Bronchial epithelial cell (primary cell): ENCODE measurements at regions not wholly inside any gene's neighbourhood (a gene's known extent, or its start where the extent isn't known, plus 50 kb on each side); places are given as distances from the start of the nearest gene placed in this dataset.

Source experiments
- DNase-seq: peaks from one replicate; pipeline ENCODE4 v3.0.0-alpha.2; 2010; ENCODE audit warnings: low read depth
- FAIRE-seq: peaks from 2 replicates; lab custom pipeline; 2011; peaks lifted over from hg19 to GRCh38; lab: Jason Lieb, UNC
- H3K27me3 ChIP-seq: 2 replicates; pipeline ENCODE4 v1.5.1; 2011; ENCODE audit warnings: low read length; ENCODE audit not compliant: control insufficient read depth, insufficient read depth
- H3K36me3 ChIP-seq: 2 replicates; pipeline ENCODE4 v1.5.1; 2011; ENCODE audit warnings: low read length; ENCODE audit not compliant: control insufficient read depth, insufficient read depth
- H3K4me3 ChIP-seq: 2 replicates; pipeline ENCODE4 v1.5.1; 2011; ENCODE audit warnings: mild to moderate bottlenecking, low read depth, low read length, control low read depth
- TF ChIP-seq, protein P1 (sequence below): IDR thresholded peaks from 2 replicates; pipeline ENCODE4 v1.5.1; 2011; ENCODE audit warnings: mild to moderate bottlenecking, moderate library complexity, low read length, control low read depth, inconsistent platforms; ENCODE audit not compliant: insufficient read depth, severe bottlenecking

DNA sequence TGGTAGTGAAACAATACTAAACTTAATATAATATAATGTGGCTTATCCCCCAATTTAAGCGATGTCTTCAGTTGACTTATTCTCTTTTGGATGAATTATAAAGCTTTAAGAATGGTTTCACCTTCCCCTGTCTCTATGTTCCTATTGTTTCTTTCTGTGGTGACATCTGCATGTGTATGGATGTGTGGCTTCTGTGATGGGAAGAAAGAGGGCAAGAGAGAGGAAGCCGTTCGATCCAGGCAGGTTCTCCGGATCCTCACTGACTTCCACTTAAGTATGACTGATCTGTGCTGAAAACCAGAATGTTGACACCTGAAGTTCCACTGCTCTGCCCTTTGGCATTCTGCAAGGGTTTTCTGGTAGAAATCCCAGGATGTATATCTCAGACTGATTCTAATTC is 1150.8 kb downstream of the STPG2 start:
- FAIRE-seq = no peak
- TF ChIP-seq, protein P1, sequence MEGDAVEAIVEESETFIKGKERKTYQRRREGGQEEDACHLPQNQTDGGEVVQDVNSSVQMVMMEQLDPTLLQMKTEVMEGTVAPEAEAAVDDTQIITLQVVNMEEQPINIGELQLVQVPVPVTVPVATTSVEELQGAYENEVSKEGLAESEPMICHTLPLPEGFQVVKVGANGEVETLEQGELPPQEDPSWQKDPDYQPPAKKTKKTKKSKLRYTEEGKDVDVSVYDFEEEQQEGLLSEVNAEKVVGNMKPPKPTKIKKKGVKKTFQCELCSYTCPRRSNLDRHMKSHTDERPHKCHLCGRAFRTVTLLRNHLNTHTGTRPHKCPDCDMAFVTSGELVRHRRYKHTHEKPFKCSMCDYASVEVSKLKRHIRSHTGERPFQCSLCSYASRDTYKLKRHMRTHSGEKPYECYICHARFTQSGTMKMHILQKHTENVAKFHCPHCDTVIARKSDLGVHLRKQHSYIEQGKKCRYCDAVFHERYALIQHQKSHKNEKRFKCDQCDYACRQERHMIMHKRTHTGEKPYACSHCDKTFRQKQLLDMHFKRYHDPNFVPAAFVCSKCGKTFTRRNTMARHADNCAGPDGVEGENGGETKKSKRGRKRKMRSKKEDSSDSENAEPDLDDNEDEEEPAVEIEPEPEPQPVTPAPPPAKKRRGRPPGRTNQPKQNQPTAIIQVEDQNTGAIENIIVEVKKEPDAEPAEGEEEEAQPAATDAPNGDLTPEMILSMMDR = no peak
- no peak for DNase-seq
- Histone ChIP-seq H3K4me3 (no peak overlapping the region), H3K27me3 (no peaks in the 10 kb centered on the region), H3K36me3 (no peaks in the 10 kb centered on the region)

DNA sequence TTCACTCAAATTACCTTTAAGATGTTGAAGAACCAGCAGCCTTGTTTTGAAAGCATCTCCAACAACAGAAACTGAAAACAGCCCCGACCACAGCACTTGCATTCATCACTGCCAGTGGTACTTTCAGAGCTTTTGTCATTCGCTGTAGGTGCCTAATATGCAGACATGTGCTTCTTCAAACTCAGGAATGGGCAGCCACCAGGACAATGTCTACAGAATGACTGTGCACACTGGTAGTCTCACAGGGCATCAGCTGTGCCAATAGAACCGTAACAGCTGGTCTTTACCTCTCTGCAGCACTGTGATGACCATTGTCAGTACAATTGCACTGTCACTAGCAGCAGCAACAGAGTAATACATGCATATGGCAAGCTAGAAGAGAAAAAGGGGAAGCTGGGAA is 1149.7 kb downstream of the STPG2 start:
- Histone ChIP-seq H3K4me3 (no peak overlapping the region), H3K27me3 (no peaks in the 10 kb centered on the region), H3K36me3 (no peaks in the 10 kb centered on the region)
- DNase-seq (no peak), FAIRE-seq (peak; percentile 62)
- TF ChIP-seq, protein P1 = no peak

DNA sequence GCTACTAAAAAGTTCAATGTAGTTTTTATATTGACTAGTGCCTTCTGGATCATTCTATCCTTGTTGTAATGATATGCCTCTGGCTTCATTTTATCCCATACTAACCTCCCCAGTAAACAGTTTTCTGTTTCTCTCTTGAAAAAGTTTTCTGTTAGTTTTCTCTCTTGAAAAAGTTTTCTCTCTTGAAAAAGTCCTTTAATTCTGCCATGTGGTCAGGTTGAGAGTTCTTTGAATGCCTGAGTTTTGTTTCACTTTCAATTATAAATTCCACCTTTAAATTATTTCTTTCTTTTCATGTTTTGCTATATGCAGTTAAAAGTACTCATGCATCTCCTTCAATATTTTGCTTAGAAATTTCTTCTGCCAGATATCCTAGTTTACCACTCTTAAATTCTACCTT is 1139.6 kb downstream of the STPG2 start:
- no peak overlapping the region for H3K4me3 ChIP-seq
- TF ChIP-seq, protein P1 = no peak
- DNase-seq (no peak), FAIRE-seq (no peak)
- H3K27me3 ChIP-seq = no peaks in the 10 kb centered on the region
- no peaks in the 10 kb centered on the region for H3K36me3 ChIP-seq

DNA sequence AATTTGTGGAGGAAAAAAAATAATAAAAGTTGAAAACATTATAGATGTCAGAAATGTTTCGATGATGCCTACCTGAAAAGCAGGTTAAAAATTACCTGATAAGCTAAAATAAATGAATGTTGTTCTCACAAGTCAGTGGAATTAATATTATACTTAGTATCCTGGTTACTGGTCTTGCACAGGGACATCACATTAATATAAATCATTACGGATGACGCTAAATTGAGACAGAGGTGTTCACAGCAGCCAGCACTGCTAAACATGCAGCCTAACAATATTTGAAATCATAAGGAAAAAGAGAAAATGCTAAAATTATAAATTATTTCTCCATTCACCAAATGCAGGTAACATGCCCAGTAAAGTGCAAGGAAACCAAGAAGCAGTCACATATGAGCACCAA is 1130.0 kb downstream of the STPG2 start:
- H3K36me3 ChIP-seq = no peaks in the 10 kb centered on the region
- H3K27me3 ChIP-seq = no peaks in the 10 kb centered on the region
- FAIRE-seq = no peak
- no peak for DNase-seq
- TF ChIP-seq, protein P1 = no peak
- no peak overlapping the region for H3K4me3 ChIP-seq

DNA sequence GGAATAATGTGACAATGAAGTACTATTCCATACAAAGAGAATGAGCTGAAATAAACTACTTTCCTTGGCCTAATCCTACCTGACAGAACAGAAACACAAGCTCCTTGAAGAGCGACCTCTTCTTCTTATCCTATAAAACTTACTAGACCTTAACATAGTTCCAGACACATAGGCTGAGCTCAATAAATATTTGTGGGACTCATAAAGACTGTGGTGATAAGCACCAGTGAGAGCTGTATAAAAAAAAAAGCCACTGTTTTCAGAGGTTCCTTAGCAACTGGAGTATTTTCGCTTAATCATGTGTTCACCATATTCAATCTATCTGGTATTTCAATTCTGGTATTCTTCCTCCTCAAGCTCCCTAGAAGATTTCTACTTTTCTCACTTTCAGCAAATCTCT is 1129.6 kb downstream of the STPG2 start:
- no peak for DNase-seq
- no peaks in the 10 kb centered on the region for H3K36me3 ChIP-seq
- TF ChIP-seq, protein P1 = no peak
- no peaks in the 10 kb centered on the region for H3K27me3 ChIP-seq
- H3K4me3 ChIP-seq = no peak overlapping the region
- no peak for FAIRE-seq

DNA sequence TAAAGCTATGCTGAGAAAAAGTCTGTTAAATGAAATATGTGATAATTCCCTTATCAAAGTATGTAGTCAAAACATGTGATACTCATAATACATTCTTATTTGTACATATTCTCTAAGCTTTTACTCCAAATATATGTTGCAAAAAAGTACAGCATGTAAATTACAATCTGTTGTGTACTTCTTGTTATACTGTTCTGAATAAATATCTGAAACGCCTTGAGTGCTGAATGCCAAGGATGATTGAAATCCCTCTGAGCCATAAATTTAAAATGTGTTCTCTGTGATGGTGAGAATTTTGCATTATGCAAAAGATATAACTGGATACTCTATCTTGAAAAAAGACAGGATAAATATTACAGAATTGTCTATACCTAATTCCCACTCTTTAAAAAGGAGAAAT is 1128.0 kb downstream of the STPG2 start:
- no peak overlapping the region for H3K4me3 ChIP-seq
- DNase-seq (no peak), FAIRE-seq (no peak)
- no peaks in the 10 kb centered on the region for H3K27me3 ChIP-seq
- no peaks in the 10 kb centered on the region for H3K36me3 ChIP-seq
- TF ChIP-seq, protein P1 = no peak
